Right lobe of liver (tissue), 4 donors: ENCODE measurements at regions not wholly inside any gene's neighbourhood (a gene's known extent, or its start where the extent isn't known, plus 50 kb on each side); places are given as distances from the start of the nearest gene placed in this dataset.

Experiments used
- POLR2A ChIP-seq: fragments of 450-650 bp; IDR thresholded peaks from one replicate; pipeline ENCODE4 v1.6.1; 2017; ENCODE audit warnings: antibody characterized with exemption, mild to moderate bottlenecking
- TF ChIP-seq, protein P1 (sequence below), 4 donors: fragments of 200-600 bp in 3 of 4; fragments of 450-650 bp in 1 of 4; IDR thresholded peaks; one replicate each; pipeline versions ENCODE4 v1.5.1 to v1.8.0; 2016 to 2022; ENCODE audit warnings: antibody characterized with exemption in 4 of 4, mild to moderate bottlenecking in 2 of 4
- donor health status: DM: no; HTN: no; CAD: no.
- donor health status: DM: no; HTN: no; CAD: no.
- donor health status: DM: no; HTN: yes; CAD: no.

DNA sequence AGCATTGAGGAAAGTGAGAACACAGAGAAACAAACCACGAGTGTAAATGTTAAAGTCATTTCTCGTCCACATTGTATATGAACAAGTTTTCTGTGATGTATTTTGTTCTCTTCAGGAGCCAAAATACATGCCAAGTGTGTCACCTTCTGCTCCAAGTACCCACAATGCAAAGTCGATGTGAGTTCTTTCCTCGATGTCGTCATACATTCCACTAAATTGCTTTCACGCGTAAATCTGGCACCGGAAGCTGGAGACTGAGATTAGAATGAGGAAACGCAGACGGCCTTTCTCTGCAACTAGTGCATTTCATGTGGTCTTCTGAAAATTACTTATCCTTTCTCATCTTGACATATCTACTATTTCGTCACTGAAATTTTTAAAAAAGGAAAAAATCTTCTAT is 118.5 kb upstream of the SALL3 start:
- TF ChIP-seq, protein P1, sequence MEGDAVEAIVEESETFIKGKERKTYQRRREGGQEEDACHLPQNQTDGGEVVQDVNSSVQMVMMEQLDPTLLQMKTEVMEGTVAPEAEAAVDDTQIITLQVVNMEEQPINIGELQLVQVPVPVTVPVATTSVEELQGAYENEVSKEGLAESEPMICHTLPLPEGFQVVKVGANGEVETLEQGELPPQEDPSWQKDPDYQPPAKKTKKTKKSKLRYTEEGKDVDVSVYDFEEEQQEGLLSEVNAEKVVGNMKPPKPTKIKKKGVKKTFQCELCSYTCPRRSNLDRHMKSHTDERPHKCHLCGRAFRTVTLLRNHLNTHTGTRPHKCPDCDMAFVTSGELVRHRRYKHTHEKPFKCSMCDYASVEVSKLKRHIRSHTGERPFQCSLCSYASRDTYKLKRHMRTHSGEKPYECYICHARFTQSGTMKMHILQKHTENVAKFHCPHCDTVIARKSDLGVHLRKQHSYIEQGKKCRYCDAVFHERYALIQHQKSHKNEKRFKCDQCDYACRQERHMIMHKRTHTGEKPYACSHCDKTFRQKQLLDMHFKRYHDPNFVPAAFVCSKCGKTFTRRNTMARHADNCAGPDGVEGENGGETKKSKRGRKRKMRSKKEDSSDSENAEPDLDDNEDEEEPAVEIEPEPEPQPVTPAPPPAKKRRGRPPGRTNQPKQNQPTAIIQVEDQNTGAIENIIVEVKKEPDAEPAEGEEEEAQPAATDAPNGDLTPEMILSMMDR (IDR thresholded peaks at IDR 0.05) = no peak
- no peak for TF ChIP-seq POLR2A
